ENCODE measurements at regions not wholly inside any gene's neighbourhood (a gene's known extent, or its start where the extent isn't known, plus 50 kb on each side); places are given as distances from the start of the nearest gene placed in this dataset.

- TF ChIP-seq CTCF (optimal IDR thresholded peaks at IDR 0.05 in 1 of 3, IDR thresholded peaks at IDR 0.05 in 1 of 3, conservative IDR thresholded peaks at IDR 0.05 in 1 of 3; ENCODE audit: extremely low read depth in 1 of 3, insufficient read depth in 2 of 3, low read length in 3 of 3), result no peak
- no peak for TF ChIP-seq EZH2 (IDR thresholded peaks at IDR 0.05; ENCODE audit: low read length)
Measured at GRCh38 chr11:130765406-130765805, 150.9 kb downstream of the SNX19 start.
